ENCODE measurements at regions not wholly inside any gene's neighbourhood (a gene's known extent, or its start where the extent isn't known, plus 50 kb on each side); places are given as distances from the start of the nearest gene placed in this dataset.
A peak's percentile ranks its signal among the peaks of the same experiment; 100 is the strongest.

GRCh38 chr6:74100719-74101287 lies 404.8 kb downstream of the CD109 start:
- no peak for DNase-seq

- DNase-seq: no peak
Observed at GRCh38 chr6:74096329-74096728, 400.3 kb downstream of the CD109 start.

GRCh38 chr6:74093361-74093760 lies 397.4 kb downstream of the CD109 start:
- DNase-seq: peak in 1 of 3 donors; percentile 46

- no peak for DNase-seq
Observed at GRCh38 chr6:74091794-74092157, 395.8 kb downstream of the CD109 start.

GRCh38 chr6:74091136-74091793 lies 395.3 kb downstream of the CD109 start:
- peak in 2 of 3 donors; percentile 39 to 70 for DNase-seq

- DNase-seq: peak in 1 of 3 donors; percentile 80
Observed at GRCh38 chr6:74087899-74088298, 391.9 kb downstream of the CD109 start.

- no peak for DNase-seq
Observed at GRCh38 chr6:74075896-74076295, 379.9 kb downstream of the CD109 start.

- DNase-seq: peak; percentile 83 to 95 (median 92)
Observed at GRCh38 chr6:74075323-74075722, 379.3 kb downstream of the CD109 start.

- DNase-seq: peak in 1 of 3 donors; percentile 70
Observed at GRCh38 chr6:74074645-74075044, 378.6 kb downstream of the CD109 start.

GRCh38 chr6:74073999-74074398 lies 378.0 kb downstream of the CD109 start:
- peak in 1 of 3 donors; percentile 78 for DNase-seq

- DNase-seq: no peak
Observed at GRCh38 chr6:74073429-74073828, 377.4 kb downstream of the CD109 start.

GRCh38 chr6:74071214-74071613 lies 375.2 kb downstream of the CD109 start:
- DNase-seq: peak in 1 of 3 donors; percentile 76

GRCh38 chr6:74070711-74071110 lies 374.7 kb downstream of the CD109 start:
- peak in 1 of 3 donors; percentile 61 for DNase-seq

- DNase-seq: peak in 1 of 3 donors; percentile 65
Observed at GRCh38 chr6:74070091-74070490, 374.1 kb downstream of the CD109 start.

GRCh38 chr6:74069089-74069581 lies 373.1 kb downstream of the CD109 start:
- peak; percentile 86 to 94 (median 86) for DNase-seq

- DNase-seq: peak in 1 of 3 donors; percentile 37
Observed at GRCh38 chr6:74066168-74066871, 370.3 kb downstream of the CD109 start.

- DNase-seq: peak in 1 of 3 donors; percentile 89
Observed at GRCh38 chr6:74065705-74066104, 369.7 kb downstream of the CD109 start.

- DNase-seq: peak in 1 of 3 donors; percentile 59
Observed at GRCh38 chr6:74063391-74063790, 367.4 kb downstream of the CD109 start.

- peak in 1 of 3 donors; percentile 43 for DNase-seq
Observed at GRCh38 chr6:74061201-74061600, 365.2 kb downstream of the CD109 start.

GRCh38 chr6:74060354-74060753 lies 364.4 kb downstream of the CD109 start:
- DNase-seq: peak in 1 of 3 donors; percentile 3

GRCh38 chr6:74058606-74059005 lies 362.6 kb downstream of the CD109 start:
- peak in 1 of 3 donors; percentile 22 for DNase-seq

- DNase-seq: peak in 1 of 3 donors; percentile 25
Observed at GRCh38 chr6:74057326-74057725, 361.3 kb downstream of the CD109 start.

- peak in 1 of 3 donors; percentile 6 for DNase-seq
Observed at GRCh38 chr6:74054190-74054589, 358.2 kb downstream of the CD109 start.
